ENCODE measurements at regions not wholly inside any gene's neighbourhood (a gene's known extent, or its start where the extent isn't known, plus 50 kb on each side); places are given as distances from the start of the nearest gene placed in this dataset.
"Not testable (repeated sequence)": the region's sequence is repeated elsewhere in the genome, so short reads cannot be mapped to it uniquely, and the experiment has no call there.

- no peak for DNase-seq
Measured at GRCh38 chr14:83533734-83534133, 1996.2 kb upstream of the FLRT2 start.

GRCh38 chr14:83534995-83535394 lies 1994.9 kb upstream of the FLRT2 start:
- DNase-seq, result no peak

GRCh38 chr14:83535444-83535843 lies 1994.5 kb upstream of the FLRT2 start:
- no peak for DNase-seq

- no peak for DNase-seq
Measured at GRCh38 chr14:83541147-83541546, 1988.8 kb upstream of the FLRT2 start.

GRCh38 chr14:83548061-83548839 lies 1981.7 kb upstream of the FLRT2 start:
- DNase-seq, result no peak

GRCh38 chr14:83556065-83556464 lies 1973.9 kb upstream of the FLRT2 start:
- DNase-seq, result no peak

GRCh38 chr14:83556746-83557453 lies 1973.0 kb upstream of the FLRT2 start:
- DNase-seq, result no peak

- DNase-seq, result no peak
Measured at GRCh38 chr14:83558946-83559345, 1971.0 kb upstream of the FLRT2 start.

- DNase-seq, result no peak
Measured at GRCh38 chr14:83559721-83560120, 1970.2 kb upstream of the FLRT2 start.

- DNase-seq, result no peak
Measured at GRCh38 chr14:83561261-83561660, 1968.7 kb upstream of the FLRT2 start.

- DNase-seq, result no peak
Measured at GRCh38 chr14:83566567-83566966, 1963.4 kb upstream of the FLRT2 start.

- DNase-seq, result no peak
Measured at GRCh38 chr14:83568141-83568540, 1961.8 kb upstream of the FLRT2 start.

- DNase-seq, result no peak
Measured at GRCh38 chr14:83575301-83575700, 1954.6 kb upstream of the FLRT2 start.

GRCh38 chr14:83583201-83583600 lies 1946.7 kb upstream of the FLRT2 start:
- no peak for DNase-seq

- no peak for DNase-seq
Measured at GRCh38 chr14:83594874-83595273, 1935.1 kb upstream of the FLRT2 start.

- no peak for DNase-seq
Measured at GRCh38 chr14:83607682-83608081, 1922.3 kb upstream of the FLRT2 start.

GRCh38 chr14:83611491-83611890 lies 1918.5 kb upstream of the FLRT2 start:
- no peak for DNase-seq

GRCh38 chr14:83611906-83612390 lies 1918.0 kb upstream of the FLRT2 start:
- DNase-seq, result no peak

- no peak for DNase-seq
Measured at GRCh38 chr14:83614956-83615355, 1915.0 kb upstream of the FLRT2 start.

- DNase-seq, result no peak
Measured at GRCh38 chr14:83624541-83624940, 1905.4 kb upstream of the FLRT2 start.

GRCh38 chr14:83632375-83632774 lies 1897.6 kb upstream of the FLRT2 start:
- no peak for DNase-seq

GRCh38 chr14:83638748-83639504 lies 1891.0 kb upstream of the FLRT2 start:
- no peak for DNase-seq

GRCh38 chr14:83639505-83639875 lies 1890.5 kb upstream of the FLRT2 start:
- not testable (repeated sequence) for DNase-seq

GRCh38 chr14:83646228-83646627 lies 1883.7 kb upstream of the FLRT2 start:
- DNase-seq, result no peak
